ENCODE measurements at regions not wholly inside any gene's neighbourhood (a gene's known extent, or its start where the extent isn't known, plus 50 kb on each side); places are given as distances from the start of the nearest gene placed in this dataset.

DNA sequence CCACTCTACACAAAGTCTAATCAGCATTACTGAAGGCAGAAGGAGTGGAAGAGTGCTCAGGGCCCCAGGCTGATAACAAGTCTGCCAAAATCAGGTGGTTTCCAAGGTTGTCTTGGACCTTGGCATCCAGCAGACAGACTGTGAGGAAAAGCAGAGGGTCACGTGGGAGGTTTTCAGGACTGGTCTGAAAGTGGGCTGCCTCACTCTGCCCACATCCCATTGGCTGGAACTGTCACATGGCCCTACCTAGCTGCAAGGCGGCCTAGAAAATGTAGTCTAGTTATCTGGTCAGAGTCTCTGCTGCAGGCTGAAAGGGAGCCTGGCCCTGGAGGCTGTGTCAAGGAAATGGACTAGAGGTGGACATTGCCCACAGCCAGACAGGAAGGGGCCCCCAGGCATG is 310.7 kb upstream of the ASIC2 start:
- Mint-ChIP-seq H3K9me3 (ENCODE audit: unreplicated experiment) (no peaks in the 10 kb centered on the region), H3K27ac (ENCODE audit: unreplicated experiment) (no peak overlapping the region), H3K4me1 (ENCODE audit: unreplicated experiment) (peaks cover 3% of the 10 kb centered on the region), H3K4me3 (ENCODE audit: unreplicated experiment) (no peak overlapping the region), H3K36me3 (ENCODE audit: low read depth, unreplicated experiment) (no peaks in the 10 kb centered on the region), H3K27me3 (ENCODE audit: unreplicated experiment) (peaks cover 6% of the 10 kb centered on the region)
- DNase-seq (ENCODE audit: low spot score): no peak
- TF ChIP-seq, protein P1, sequence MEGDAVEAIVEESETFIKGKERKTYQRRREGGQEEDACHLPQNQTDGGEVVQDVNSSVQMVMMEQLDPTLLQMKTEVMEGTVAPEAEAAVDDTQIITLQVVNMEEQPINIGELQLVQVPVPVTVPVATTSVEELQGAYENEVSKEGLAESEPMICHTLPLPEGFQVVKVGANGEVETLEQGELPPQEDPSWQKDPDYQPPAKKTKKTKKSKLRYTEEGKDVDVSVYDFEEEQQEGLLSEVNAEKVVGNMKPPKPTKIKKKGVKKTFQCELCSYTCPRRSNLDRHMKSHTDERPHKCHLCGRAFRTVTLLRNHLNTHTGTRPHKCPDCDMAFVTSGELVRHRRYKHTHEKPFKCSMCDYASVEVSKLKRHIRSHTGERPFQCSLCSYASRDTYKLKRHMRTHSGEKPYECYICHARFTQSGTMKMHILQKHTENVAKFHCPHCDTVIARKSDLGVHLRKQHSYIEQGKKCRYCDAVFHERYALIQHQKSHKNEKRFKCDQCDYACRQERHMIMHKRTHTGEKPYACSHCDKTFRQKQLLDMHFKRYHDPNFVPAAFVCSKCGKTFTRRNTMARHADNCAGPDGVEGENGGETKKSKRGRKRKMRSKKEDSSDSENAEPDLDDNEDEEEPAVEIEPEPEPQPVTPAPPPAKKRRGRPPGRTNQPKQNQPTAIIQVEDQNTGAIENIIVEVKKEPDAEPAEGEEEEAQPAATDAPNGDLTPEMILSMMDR (IDR thresholded peaks at IDR 0.05; ENCODE audit: unreplicated experiment): no peak

DNA sequence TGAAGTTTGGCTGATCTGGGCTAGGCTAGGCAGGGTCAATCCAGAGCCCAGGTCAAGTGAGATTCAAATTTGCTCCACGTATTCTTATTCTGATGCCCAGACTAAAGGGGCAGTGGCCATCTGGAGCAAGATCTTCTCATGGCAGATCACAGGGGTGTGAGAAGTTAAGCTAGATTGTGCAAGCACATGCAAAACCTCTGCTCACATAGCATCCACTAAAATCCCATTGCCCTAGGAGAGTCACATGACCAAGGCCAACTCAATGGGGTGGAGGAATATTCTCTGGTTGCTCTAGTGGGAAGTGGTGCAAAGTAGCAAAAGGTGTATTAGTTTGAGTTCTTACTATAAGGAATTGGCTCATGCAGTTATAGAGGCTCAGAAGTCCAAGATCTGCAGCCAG is 318.4 kb upstream of the ASIC2 start:
- Mint-ChIP-seq H3K27ac (ENCODE audit: unreplicated experiment) (peak overlapping the region; percentile 27), H3K4me1 (ENCODE audit: unreplicated experiment) (peaks cover 7% of the 10 kb centered on the region), H3K4me3 (ENCODE audit: unreplicated experiment) (no peak overlapping the region), H3K9me3 (ENCODE audit: unreplicated experiment) (no peaks in the 10 kb centered on the region), H3K27me3 (ENCODE audit: unreplicated experiment) (no peaks in the 10 kb centered on the region), H3K36me3 (ENCODE audit: low read depth, unreplicated experiment) (no peaks in the 10 kb centered on the region)
- TF ChIP-seq, protein P1 (IDR thresholded peaks at IDR 0.05; ENCODE audit: unreplicated experiment): no peak
- DNase-seq (ENCODE audit: low spot score): no peak

DNA sequence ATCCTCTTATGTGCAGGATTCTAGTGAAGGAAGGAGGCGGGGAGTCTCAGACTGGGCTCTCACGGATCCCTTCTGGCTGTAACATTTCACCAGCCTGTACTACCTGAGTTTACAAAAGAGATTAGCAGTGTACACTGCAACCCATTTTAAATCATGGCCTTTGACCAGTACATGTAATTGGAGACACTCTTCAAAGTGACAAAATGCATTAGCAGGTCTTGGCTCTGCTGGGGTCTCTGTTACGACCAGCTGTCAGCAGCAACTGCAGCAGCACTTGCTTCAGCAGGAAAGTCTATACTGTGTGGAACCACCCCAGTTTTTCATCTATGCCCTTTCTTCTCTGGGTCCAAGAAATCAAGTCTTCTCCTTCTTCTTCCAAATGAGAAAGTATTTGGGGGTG is 322.8 kb upstream of the ASIC2 start:
- no peaks in the 10 kb centered on the region for H3K36me3 Mint-ChIP-seq (ENCODE audit: low read depth, unreplicated experiment)
- no peak for DNase-seq (ENCODE audit: low spot score)
- no peak overlapping the region for H3K27ac Mint-ChIP-seq (ENCODE audit: unreplicated experiment)
- TF ChIP-seq, protein P1 (IDR thresholded peaks at IDR 0.05; ENCODE audit: unreplicated experiment): no peak
- H3K4me1 Mint-ChIP-seq (ENCODE audit: unreplicated experiment): no peaks in the 10 kb centered on the region
- H3K9me3 Mint-ChIP-seq (ENCODE audit: unreplicated experiment): no peaks in the 10 kb centered on the region
- H3K27me3 Mint-ChIP-seq (ENCODE audit: unreplicated experiment): peaks cover under 1% of the 10 kb centered on the region
- H3K4me3 Mint-ChIP-seq (ENCODE audit: unreplicated experiment): no peak overlapping the region

DNA sequence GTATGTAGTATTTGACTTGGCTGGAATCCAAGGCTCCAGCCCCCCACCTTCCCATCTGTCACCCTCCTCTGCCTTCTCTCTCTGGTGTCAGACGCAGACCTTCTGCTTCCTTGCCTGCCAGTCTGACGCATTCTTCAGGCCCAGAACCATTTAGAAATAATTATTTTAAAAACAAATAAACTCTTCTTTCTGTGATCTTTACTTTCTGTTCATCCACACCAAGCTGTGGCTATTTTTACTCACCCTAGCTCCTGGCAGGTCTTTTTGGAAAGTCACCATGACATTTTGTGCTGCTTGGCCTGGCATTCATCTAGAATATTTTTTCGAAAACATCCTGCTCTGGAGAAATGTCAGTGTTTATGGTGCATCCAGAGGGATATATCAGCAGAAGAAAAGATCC is 330.7 kb upstream of the ASIC2 start:
- Mint-ChIP-seq H3K36me3 (ENCODE audit: low read depth, unreplicated experiment) (no peaks in the 10 kb centered on the region), H3K4me3 (ENCODE audit: unreplicated experiment) (no peak overlapping the region), H3K9me3 (ENCODE audit: unreplicated experiment) (no peaks in the 10 kb centered on the region), H3K27ac (ENCODE audit: unreplicated experiment) (no peak overlapping the region), H3K27me3 (ENCODE audit: unreplicated experiment) (peaks cover 1% of the 10 kb centered on the region), H3K4me1 (ENCODE audit: unreplicated experiment) (no peaks in the 10 kb centered on the region)
- TF ChIP-seq, protein P1 (IDR thresholded peaks at IDR 0.05; ENCODE audit: unreplicated experiment): no peak
- DNase-seq (ENCODE audit: low spot score): no peak

DNA sequence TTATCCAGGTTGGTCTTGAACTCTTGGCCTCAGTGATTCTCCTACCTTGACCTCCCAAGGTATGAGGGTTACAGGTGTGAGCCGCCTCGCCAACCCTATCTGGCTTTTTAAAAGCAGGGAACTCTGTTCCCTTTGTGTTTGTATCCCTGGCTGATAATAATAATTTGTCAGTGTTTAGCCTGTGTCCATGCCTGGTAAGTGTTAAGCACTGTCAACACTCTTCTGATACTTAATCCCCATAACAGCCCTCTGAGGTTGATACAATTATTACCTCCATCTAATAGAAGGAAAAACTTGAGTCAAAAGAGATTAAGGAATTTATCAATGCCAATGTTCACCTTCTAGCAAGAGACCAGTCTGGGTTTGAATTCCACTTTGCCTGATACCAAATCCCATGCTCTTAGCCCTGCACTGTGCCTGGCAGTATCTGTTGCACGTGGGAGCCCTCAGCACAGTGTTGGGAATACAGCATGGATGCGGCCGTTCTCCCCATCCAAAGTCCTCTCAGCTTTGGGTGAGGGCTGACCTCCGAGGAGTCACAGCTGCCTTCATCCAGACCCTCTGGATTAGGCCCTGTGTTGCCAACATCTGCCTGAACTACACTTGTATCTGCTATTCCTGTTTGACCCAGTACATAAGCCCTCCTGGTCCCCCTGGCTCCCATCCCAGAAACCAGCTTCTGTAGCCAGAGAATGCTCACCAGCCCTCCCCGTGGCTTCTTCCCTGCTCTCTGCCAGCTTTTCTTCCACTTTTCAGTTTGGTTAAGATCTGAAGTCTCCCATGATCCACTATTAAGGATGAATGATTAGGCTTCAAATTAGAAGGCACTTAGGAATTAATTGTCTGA is 335.6 kb upstream of the ASIC2 start:
- Mint-ChIP-seq H3K4me1 (ENCODE audit: unreplicated experiment) (no peaks in the 10 kb centered on the region), H3K9me3 (ENCODE audit: unreplicated experiment) (no peaks in the 10 kb centered on the region)

More for the DNA sequence above, 335.6 kb upstream of the ASIC2 start:
- TF ChIP-seq, protein P1 (IDR thresholded peaks at IDR 0.05; ENCODE audit: unreplicated experiment): no peak
- Mint-ChIP-seq H3K4me3 (ENCODE audit: unreplicated experiment) (no peak overlapping the region), H3K36me3 (ENCODE audit: low read depth, unreplicated experiment) (no peaks in the 10 kb centered on the region), H3K27ac (ENCODE audit: unreplicated experiment) (no peak overlapping the region), H3K27me3 (ENCODE audit: unreplicated experiment) (peaks cover 4% of the 10 kb centered on the region)
- DNase-seq (ENCODE audit: low spot score): no peak
